Kidney epithelial cell (primary cell): ENCODE measurements at regions not wholly inside any gene's neighbourhood (a gene's known extent, or its start where the extent isn't known, plus 50 kb on each side); places are given as distances from the start of the nearest gene placed in this dataset.

ENCODE experiments used
- DNase-seq: peaks from one replicate; pipeline ENCODE4 v3.0.0-alpha.2; 2010; ENCODE audit warnings: low read depth
- H3K27me3 ChIP-seq: 2 replicates; pipeline ENCODE4 v1.6.0; 2011; ENCODE audit warnings: low read length; ENCODE audit not compliant: control insufficient read depth, insufficient read depth
- H3K36me3 ChIP-seq: 2 replicates; pipeline ENCODE4 v1.5.1; 2011; ENCODE audit warnings: low read length; ENCODE audit not compliant: control insufficient read depth, insufficient read depth
- H3K4me3 ChIP-seq: 2 replicates; pipeline ENCODE4 v1.5.1; 2011; ENCODE audit warnings: low read depth, mild to moderate bottlenecking, control low read depth, low read length
- CTCF ChIP-seq: IDR thresholded peaks from 2 replicates; pipeline ENCODE4 v1.5.1; 2011; ENCODE audit warnings: mild to moderate bottlenecking, moderate library complexity, low read length, control low read depth, inconsistent platforms; ENCODE audit not compliant: insufficient read depth, poor library complexity, severe bottlenecking

- H3K27me3 ChIP-seq: no peaks in the 10 kb centered on the region
- H3K36me3 ChIP-seq: no peaks in the 10 kb centered on the region
- no peak for TF ChIP-seq CTCF
- H3K4me3 ChIP-seq: no peak overlapping the region
- no peak for DNase-seq
Measured at GRCh38 chr4:186935901-186936300, 212.2 kb upstream of the FAT1 start.

GRCh38 chr4:186936496-186937375 is 213.1 kb upstream of the FAT1 start:
- peak; percentile 30 for TF ChIP-seq CTCF
- no peaks in the 10 kb centered on the region for H3K27me3 ChIP-seq
- H3K36me3 ChIP-seq: no peaks in the 10 kb centered on the region
- no peak overlapping the region for H3K4me3 ChIP-seq
- peak; percentile 79 for DNase-seq

GRCh38 chr4:186939226-186939625 is 215.6 kb upstream of the FAT1 start:
- no peaks in the 10 kb centered on the region for H3K36me3 ChIP-seq
- no peak for TF ChIP-seq CTCF
- H3K4me3 ChIP-seq: no peak overlapping the region
- H3K27me3 ChIP-seq: no peaks in the 10 kb centered on the region
- DNase-seq: no peak

- H3K4me3 ChIP-seq: no peak overlapping the region
- TF ChIP-seq CTCF: no peak
- no peak for DNase-seq
- no peaks in the 10 kb centered on the region for H3K27me3 ChIP-seq
- no peaks in the 10 kb centered on the region for H3K36me3 ChIP-seq
Measured at GRCh38 chr4:186939766-186940165, 216.1 kb upstream of the FAT1 start.

GRCh38 chr4:186940476-186940875 is 216.8 kb upstream of the FAT1 start:
- H3K36me3 ChIP-seq: no peaks in the 10 kb centered on the region
- no peak for TF ChIP-seq CTCF
- H3K4me3 ChIP-seq: no peak overlapping the region
- no peaks in the 10 kb centered on the region for H3K27me3 ChIP-seq
- no peak for DNase-seq

GRCh38 chr4:186942758-186943377 is 219.2 kb upstream of the FAT1 start:
- H3K4me3 ChIP-seq: no peak overlapping the region
- peak; percentile 25 for TF ChIP-seq CTCF
- no peaks in the 10 kb centered on the region for H3K27me3 ChIP-seq
- no peaks in the 10 kb centered on the region for H3K36me3 ChIP-seq
- DNase-seq: no peak
